H9 (cell line): ENCODE measurements at regions not wholly inside any gene's neighbourhood (a gene's known extent, or its start where the extent isn't known, plus 50 kb on each side); places are given as distances from the start of the nearest gene placed in this dataset.

Source experiments
- DNase-seq: peaks from one replicate; pipeline ENCODE4 v3.0.0-alpha.2; 2017
- H2AFZ ChIP-seq: one replicate; pipeline ENCODE4 v1.6.1; 2013; ENCODE audit warnings: mild to moderate bottlenecking, low read length, control low read depth, moderate library complexity
- H2AK5ac ChIP-seq: 2 replicates; pipeline ENCODE4 v1.6.1; 2013; ENCODE audit warnings: low read length, control low read depth, mixed read lengths; ENCODE audit not compliant: insufficient read length
- H2BK120ac ChIP-seq: one replicate; pipeline ENCODE4 v1.6.1; 2013; ENCODE audit warnings: low read depth, mild to moderate bottlenecking, low read length, control low read depth, inconsistent platforms; ENCODE audit not compliant: poor library complexity, severe bottlenecking
- H2BK12ac ChIP-seq: 2 replicates; pipeline ENCODE4 v1.6.1; 2013; ENCODE audit warnings: low read length, control low read depth, mixed read lengths, low read depth; ENCODE audit not compliant: insufficient read length
- H2BK15ac ChIP-seq: 2 replicates; pipeline ENCODE4 v1.6.1; 2013; ENCODE audit warnings: low read depth, low read length, control low read depth
- H2BK20ac ChIP-seq: one replicate; pipeline ENCODE4 v1.6.1; 2013; ENCODE audit warnings: low read depth, mild to moderate bottlenecking, low read length, control low read depth, inconsistent platforms; ENCODE audit not compliant: poor library complexity, severe bottlenecking
- H2BK5ac ChIP-seq: 2 replicates; pipeline ENCODE4 v1.6.1; 2013; ENCODE audit warnings: low read length, control low read depth, mixed read lengths; ENCODE audit not compliant: insufficient read length
- H3K14ac ChIP-seq: 2 replicates; pipeline ENCODE4 v1.6.1; 2013; ENCODE audit warnings: low read length, control low read depth; ENCODE audit not compliant: insufficient read depth
- H3K18ac ChIP-seq: 2 replicates; pipeline ENCODE4 v1.6.1; 2013; ENCODE audit warnings: low read depth, mild to moderate bottlenecking, mixed read lengths, low read length, control low read depth; ENCODE audit not compliant: insufficient read length
- H3K23ac ChIP-seq: 2 replicates; pipeline ENCODE4 v1.6.1; 2013; ENCODE audit warnings: low read length, control low read depth, mixed read lengths, low read depth; ENCODE audit not compliant: insufficient read length
- H3K23me2 ChIP-seq: 2 replicates; pipeline ENCODE4 v1.6.1; 2013; ENCODE audit warnings: low read depth, mild to moderate bottlenecking, mixed read lengths, low read length, control low read depth; ENCODE audit not compliant: insufficient read length, poor library complexity, severe bottlenecking
- H3K27ac ChIP-seq: 2 replicates; pipeline ENCODE4 v1.5.1; 2013; ENCODE audit warnings: low read length, control low read depth, mixed read lengths, low read depth; ENCODE audit not compliant: insufficient read length
- H3K27me3 ChIP-seq: 2 replicates; pipeline ENCODE4 v1.6.1; 2013; ENCODE audit warnings: low read length, control low read depth, inconsistent platforms; ENCODE audit not compliant: insufficient read depth
- H3K4ac ChIP-seq: 2 replicates; pipeline ENCODE4 v1.6.1; 2013; ENCODE audit warnings: low read depth, mild to moderate bottlenecking, control low read depth, inconsistent platforms, low read length, moderate library complexity
- H3K4me1 ChIP-seq: 2 replicates; pipeline ENCODE4 v1.6.1; 2013; ENCODE audit warnings: low read length, control low read depth, inconsistent platforms; ENCODE audit not compliant: insufficient read depth
- H3K4me2 ChIP-seq: 2 replicates; pipeline ENCODE4 v1.6.1; 2013; ENCODE audit warnings: low read length, control low read depth, mixed read lengths; ENCODE audit not compliant: insufficient read length, insufficient read depth
- H3K56ac ChIP-seq: 2 replicates; pipeline ENCODE4 v1.6.1; 2013; ENCODE audit warnings: low read depth, mild to moderate bottlenecking, mixed read lengths, low read length, control low read depth; ENCODE audit not compliant: insufficient read length
- H3K79me1 ChIP-seq: 2 replicates; pipeline ENCODE4 v1.6.1; 2013; ENCODE audit warnings: low read depth, mild to moderate bottlenecking, moderate library complexity, low read length, control low read depth, inconsistent platforms; ENCODE audit not compliant: insufficient read depth, poor library complexity, severe bottlenecking
- H3K79me2 ChIP-seq: 2 replicates; pipeline ENCODE4 v1.6.1; 2013; ENCODE audit warnings: low read length, control low read depth, inconsistent platforms; ENCODE audit not compliant: insufficient read depth
- H3K9ac ChIP-seq: 2 replicates; pipeline ENCODE4 v1.6.1; 2013; ENCODE audit warnings: low read length, control low read depth, mixed read lengths; ENCODE audit not compliant: insufficient read length; ENCODE audit errors: extremely low read depth
- H3K9me3 ChIP-seq: one replicate; pipeline ENCODE4 v1.6.1; 2013; ENCODE audit warnings: low read depth, low read length, inconsistent platforms; ENCODE audit not compliant: control insufficient read depth
- H3T11ph ChIP-seq: one replicate; pipeline ENCODE4 v1.6.1; 2013; ENCODE audit warnings: mild to moderate bottlenecking, low read length, control low read depth, inconsistent platforms
- H4K20me1 ChIP-seq: one replicate; pipeline ENCODE4 v1.6.1; 2013; ENCODE audit not compliant: control insufficient read depth, insufficient read length, insufficient read depth
- H4K5ac ChIP-seq: 2 replicates; pipeline ENCODE4 v1.6.1; 2013; ENCODE audit warnings: low read depth, mild to moderate bottlenecking, mixed read lengths, low read length, control low read depth; ENCODE audit not compliant: insufficient read length
- H4K8ac ChIP-seq: replicated peaks from 2 replicates; pipeline ENCODE4 v1.6.1; 2013; ENCODE audit warnings: low read length, control low read depth, mixed read lengths, low read depth; ENCODE audit not compliant: insufficient read length
- H4K91ac ChIP-seq: 2 replicates; pipeline ENCODE4 v1.6.1; 2013; ENCODE audit warnings: low read depth, mild to moderate bottlenecking, moderate library complexity, mixed read lengths, low read length, control low read depth; ENCODE audit not compliant: insufficient read length
- H3K27ac Mint-ChIP-seq, 3 experiments: 2 replicates in 2 of 3; 3 replicates in 1 of 3; pipeline ENCODE4 v1.8.0; 2020 to 2021; ENCODE audit warnings: mixed read lengths in 3 of 3, mild to moderate bottlenecking in 1 of 3, moderate library complexity in 1 of 3
- H3K27me3 Mint-ChIP-seq: 2 replicates; pipeline ENCODE4 v1.8.0; 2021; ENCODE audit warnings: low read depth, mild to moderate bottlenecking, moderate library complexity, mixed read lengths
- H3K36me3 Mint-ChIP-seq, 3 experiments: 2 replicates in 2 of 3; 3 replicates in 1 of 3; pipeline ENCODE4 v1.8.0; 2020 to 2021; ENCODE audit warnings: low read depth in 3 of 3, mixed read lengths in 3 of 3; ENCODE audit not compliant: insufficient read depth in 1 of 3
- H3K4me1 Mint-ChIP-seq, 2 experiments: 2 replicates each; pipeline ENCODE4 v1.8.0; 2020; ENCODE audit warnings: mixed read lengths in 2 of 2
- H3K4me3 Mint-ChIP-seq, 2 experiments: 2 replicates in 1 of 2; 3 replicates in 1 of 2; pipeline ENCODE4 v1.8.0; 2020 to 2021; ENCODE audit warnings: mild to moderate bottlenecking in 2 of 2, mixed read lengths in 2 of 2, moderate library complexity in 1 of 2
- H3K9me3 Mint-ChIP-seq, 2 experiments: 2 replicates in 1 of 2; 3 replicates in 1 of 2; pipeline ENCODE4 v1.8.0; 2020; ENCODE audit warnings: mild to moderate bottlenecking in 2 of 2, mixed read lengths in 2 of 2, moderate library complexity in 1 of 2
- CTCF ChIP-seq: fragments of 200-600 bp; sonication (generic); conservative IDR thresholded peaks from 3 replicates; pipeline ENCODE4 v1.8.0; 2021; ENCODE audit warnings: antibody characterized with exemption, mild to moderate bottlenecking
- WGBS: extraction: QIAGEN DNeasy Blood & Tissue Kit; methylation state at CpG from one replicate; pipeline ENCODE4 v1.1.7; 2013; ENCODE audit warnings: missing lambda C conversion rate, low lambda C conversion rate, mixed read lengths; ENCODE audit not compliant: insufficient read length; ENCODE audit errors: extremely low coverage; 5-methylcytosine and 5-hydroxymethylcytosine counted together

GRCh38 chr2:100747996-100748615 is 71.8 kb upstream of the NPAS2 start:
- no peaks in the 10 kb centered on the region for H3K79me1 ChIP-seq
- Mint-ChIP-seq H3K9me3 (no peaks in the 10 kb centered on the region), H3K36me3 (no peaks in the 10 kb centered on the region), H3K4me1 (peaks cover 0 to 3% of the 10 kb centered on the region in 2 experiments; a peak in 1 of 4 replicates), H3K4me3 (no peak overlapping the region), H3K27ac (no peak overlapping the region), H3K27me3 (peaks cover 8% of the 10 kb centered on the region)
- no peak overlapping the region for H3K27ac ChIP-seq
- H4K5ac ChIP-seq: no peak overlapping the region
- no peak overlapping the region for H4K91ac ChIP-seq
- H2BK120ac ChIP-seq: no peak overlapping the region
- H3K9me3 ChIP-seq: no peaks in the 10 kb centered on the region
- no peak overlapping the region for H3K56ac ChIP-seq
- H3K9ac ChIP-seq: no peak overlapping the region
- H2BK12ac ChIP-seq: no peak overlapping the region
- no CpG with 5 or more reads among the region's 5 CpGs for WGBS
- H4K8ac ChIP-seq: no peak overlapping the region
- no peaks in the 10 kb centered on the region for H3K79me2 ChIP-seq
- no peaks in the 10 kb centered on the region for H4K20me1 ChIP-seq
- no peak overlapping the region for H2AFZ ChIP-seq
- no peak overlapping the region for H3K4ac ChIP-seq
- no peak overlapping the region for H2BK15ac ChIP-seq
- no peaks in the 10 kb centered on the region for H3K4me1 ChIP-seq
- TF ChIP-seq CTCF: no peak
- no peak overlapping the region for H2BK20ac ChIP-seq
- no peak overlapping the region for H3K4me2 ChIP-seq
- H3K14ac ChIP-seq: no peak overlapping the region
- no peaks in the 10 kb centered on the region for H3K27me3 ChIP-seq
- H2BK5ac ChIP-seq: no peak overlapping the region
- no peak overlapping the region for H2AK5ac ChIP-seq
- DNase-seq: no peak
- no peak overlapping the region for H3T11ph ChIP-seq
- no peak overlapping the region for H3K18ac ChIP-seq
- no peak overlapping the region for H3K23ac ChIP-seq
- H3K23me2 ChIP-seq: no peaks in the 10 kb centered on the region
